COLO668 (cell line): ENCODE measurements at regions not wholly inside any gene's neighbourhood (a gene's known extent, or its start where the extent isn't known, plus 50 kb on each side); places are given as distances from the start of the nearest gene placed in this dataset.
"Not testable (repeated sequence)": the region's sequence is repeated elsewhere in the genome, so short reads cannot be mapped to it uniquely, and the experiment has no call there.

Experiments
- DNase-seq: peaks from one replicate; lab custom pipeline; 2025; ENCODE audit not compliant: unreplicated experiment; lab: John Stamatoyannopoulos, UW

DNA sequence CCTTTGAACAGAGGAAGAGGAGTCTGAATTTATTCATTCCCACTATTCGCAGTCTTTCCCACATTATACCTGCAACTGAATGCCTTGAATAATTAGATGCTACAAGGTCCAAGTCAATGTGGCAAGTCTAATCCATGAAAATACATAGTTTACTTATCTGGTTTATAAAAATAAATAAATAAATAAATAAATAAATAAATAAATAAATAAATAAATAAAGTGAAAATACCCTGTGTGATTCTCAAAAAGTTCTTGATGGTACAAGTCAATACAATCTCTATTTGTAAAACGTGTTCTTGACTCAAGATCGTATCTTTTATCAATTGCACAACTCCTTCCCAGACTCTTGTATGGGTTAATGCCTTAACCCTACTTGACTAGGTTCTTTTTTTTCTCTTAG lies 417.7 kb downstream of the ZWINT start:
- DNase-seq = no peak

DNA sequence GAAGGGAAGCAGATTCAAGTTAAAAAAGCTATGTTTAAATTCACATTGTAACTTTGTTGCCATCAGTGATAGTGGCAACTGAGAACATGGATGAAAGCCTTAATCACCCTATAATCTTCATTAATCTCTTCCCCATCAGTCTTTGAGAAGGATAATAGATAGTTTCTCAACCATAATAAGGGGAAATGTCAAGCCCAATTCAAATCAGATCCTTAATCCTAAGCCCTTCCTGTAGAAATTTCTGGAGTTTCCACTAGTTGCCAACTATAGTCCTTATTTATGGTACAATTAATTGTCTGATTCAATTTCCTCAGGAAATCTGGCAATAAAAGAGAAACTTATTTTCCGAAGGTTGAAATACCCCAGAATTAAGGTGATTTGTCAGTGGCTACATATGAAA lies 431.8 kb downstream of the ZWINT start:
- no peak for DNase-seq

DNA sequence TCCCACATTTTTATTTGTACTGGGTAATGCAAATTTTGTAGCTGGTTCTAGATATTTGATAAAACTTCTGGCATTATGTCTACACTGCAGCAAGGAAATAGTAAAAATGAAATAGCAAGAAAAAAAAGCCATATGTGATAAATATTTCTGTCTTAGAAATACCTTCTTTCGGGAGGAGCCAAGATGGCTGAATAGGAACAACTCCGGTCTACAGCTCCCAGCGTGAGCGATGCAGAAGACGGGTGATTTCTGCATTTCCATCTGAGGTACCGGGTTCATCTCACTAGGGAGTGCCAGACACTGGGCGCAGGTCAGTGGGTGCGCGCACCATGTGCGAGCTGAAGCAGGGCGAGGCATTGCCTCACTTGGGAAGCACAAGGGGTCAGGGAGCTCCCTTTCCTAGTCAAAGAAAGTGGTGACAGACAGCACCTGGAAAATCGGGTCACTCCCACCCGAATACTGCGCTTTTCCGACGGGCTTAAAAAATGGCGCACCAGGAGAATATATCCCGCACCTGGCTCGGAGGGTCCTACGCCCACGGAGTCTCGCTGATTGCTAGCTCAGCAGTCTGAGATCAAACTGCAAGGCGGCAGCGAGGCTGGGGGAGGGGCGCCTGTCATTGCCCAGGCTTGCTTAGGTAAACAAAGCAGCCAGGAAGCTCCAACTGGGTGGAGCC lies 461.4 kb downstream of the ZWINT start:
- not testable (repeated sequence) for DNase-seq

DNA sequence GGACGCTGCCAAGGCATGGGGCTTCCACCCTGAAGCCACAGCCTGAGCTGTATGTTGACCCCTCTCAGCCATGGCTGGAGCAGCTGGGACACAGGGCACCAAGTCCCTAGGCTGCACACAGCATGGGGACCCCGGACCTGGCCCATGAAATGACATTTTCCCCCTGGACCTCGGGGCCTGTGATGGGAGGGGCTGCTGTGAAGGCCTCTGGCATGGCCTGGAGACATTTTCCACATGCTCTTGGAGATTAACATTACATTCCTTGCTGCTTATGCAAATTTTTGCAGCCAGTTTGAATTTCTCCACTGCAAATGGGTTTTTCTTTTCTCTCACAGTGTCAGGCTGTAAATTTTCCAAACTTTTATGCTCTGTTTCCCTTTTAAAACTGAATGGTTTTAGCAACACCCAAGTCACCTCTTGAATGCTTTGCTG lies 463.6 kb downstream of the ZWINT start:
- no peak for DNase-seq

DNA sequence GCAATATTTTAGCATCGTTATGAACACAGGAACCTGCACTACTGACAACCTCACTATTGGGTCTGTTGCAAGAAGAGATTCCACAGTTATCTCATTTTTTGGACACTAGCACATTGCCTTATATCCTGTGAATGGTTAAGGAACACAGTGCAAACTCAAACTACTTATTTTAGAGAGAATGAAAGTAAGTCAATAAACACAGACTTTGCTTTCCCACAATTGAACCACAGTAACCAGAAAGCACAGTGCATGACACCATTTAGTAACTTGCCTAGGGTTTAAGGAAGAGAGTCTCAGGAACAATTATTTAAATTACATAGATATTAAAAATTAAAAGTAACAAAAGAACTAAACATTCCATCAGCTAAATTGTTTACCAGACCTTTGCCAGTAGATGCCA lies 468.8 kb downstream of the ZWINT start:
- no peak for DNase-seq

DNA sequence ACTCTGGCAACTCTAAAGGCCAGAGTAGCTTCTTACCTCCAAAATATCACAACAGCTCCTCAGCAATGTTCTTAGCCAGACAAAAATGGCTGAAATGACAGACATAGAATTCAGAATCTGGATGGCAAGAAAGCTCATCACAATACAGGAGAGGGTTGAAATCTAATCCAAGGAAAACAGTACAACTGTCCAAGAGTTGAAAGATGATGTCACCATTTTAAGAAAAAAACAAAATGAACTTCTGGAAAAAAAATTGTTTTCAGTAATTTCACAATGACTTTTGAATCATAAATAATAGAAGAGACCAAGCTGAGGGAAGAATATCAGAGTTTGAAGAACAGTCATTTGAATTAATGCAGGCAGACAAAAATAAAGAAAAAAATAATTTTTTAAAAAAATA lies 479.5 kb downstream of the ZWINT start:
- no peak for DNase-seq

DNA sequence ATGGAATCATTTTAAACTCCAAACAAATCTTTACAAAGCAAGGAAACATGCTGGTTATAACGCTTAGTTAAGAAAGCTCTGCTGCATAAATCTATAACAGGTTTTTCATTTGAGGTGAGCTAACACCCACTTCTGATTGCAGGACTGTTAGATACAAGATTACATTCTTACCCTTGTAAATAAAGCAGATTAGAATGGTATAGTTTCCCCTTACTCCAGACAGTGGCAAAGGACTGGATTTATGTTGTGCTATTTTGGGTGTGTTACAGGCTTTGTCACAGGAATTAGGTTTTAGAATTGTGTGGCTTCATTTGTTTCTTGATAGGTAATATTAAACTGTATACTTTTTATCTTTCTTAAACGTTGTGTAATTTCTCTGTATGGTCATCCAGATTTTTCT lies 487.6 kb downstream of the ZWINT start:
- no peak for DNase-seq

DNA sequence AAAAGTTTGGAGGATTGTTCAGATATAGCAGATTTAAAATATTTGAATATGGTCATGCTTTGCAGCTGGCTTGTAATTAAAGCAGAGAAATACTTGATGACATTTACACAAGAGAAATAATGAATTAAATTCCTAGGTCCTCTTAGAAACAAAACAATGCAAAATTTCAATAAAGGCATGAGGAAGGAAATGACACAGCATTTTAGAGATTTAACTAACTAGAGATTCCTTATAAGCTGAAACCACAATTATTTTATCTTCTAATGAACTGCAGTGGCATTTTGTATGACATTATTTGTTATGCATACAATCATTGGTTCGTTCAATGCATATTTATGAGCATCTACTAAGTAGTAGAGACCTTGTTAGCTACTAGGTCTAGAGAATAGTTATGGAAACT lies 490.9 kb downstream of the ZWINT start:
- no peak for DNase-seq

DNA sequence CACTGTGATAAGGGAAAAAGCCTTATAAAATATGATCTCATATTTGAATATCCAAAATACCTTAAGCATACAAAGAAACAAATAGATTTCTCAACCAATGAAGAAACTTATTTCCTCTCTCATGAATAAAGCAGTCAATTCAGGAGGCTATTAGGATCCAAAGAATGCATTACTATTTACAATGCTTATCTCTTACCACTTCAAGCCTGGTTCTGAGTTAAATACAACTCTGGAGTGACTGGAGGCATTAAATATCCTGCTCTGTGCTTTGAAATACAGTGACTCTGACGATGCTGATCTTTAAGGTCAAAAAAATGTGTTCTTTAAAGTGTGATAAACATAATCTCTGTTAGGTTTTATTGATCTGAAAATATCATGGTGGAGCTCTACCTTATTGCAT lies 493.2 kb downstream of the ZWINT start:
- no peak for DNase-seq

DNA sequence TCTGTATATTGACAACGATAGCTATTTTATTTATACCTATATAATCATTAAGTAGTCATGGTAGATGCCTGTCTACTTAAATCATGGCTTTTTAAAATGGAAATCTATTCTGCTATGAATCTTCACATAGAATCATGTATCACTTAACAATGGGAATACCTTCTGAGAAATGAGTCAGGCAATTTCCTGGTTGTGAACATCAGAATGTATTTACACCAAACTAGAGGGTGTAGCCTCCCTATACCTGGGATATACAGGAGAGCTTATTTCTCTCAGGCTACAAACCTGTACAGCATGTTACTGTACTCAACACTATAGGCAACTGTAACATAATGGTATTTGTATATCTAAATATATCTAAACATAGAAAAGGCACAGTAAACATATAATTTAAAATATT lies 502.3 kb downstream of the ZWINT start:
- DNase-seq = no peak

DNA sequence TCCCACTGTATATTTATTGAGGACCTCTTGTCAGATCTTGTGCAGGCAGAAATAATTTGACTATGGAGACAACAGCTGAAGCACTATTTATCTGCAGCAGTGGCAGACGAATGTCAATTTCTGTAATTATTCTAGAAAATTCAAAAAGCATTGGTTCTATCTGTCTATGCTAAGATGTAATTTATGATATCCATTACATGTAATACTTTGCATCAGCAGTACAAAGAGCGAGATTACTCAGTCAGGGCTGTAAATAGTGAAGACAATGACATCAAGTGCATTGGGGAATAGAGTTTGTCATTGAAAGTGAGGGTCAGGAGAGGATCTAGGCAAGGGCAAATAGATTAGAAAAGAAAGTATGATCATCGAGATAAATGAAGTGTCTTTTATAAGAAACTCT lies 508.2 kb downstream of the ZWINT start:
- DNase-seq = no peak

DNA sequence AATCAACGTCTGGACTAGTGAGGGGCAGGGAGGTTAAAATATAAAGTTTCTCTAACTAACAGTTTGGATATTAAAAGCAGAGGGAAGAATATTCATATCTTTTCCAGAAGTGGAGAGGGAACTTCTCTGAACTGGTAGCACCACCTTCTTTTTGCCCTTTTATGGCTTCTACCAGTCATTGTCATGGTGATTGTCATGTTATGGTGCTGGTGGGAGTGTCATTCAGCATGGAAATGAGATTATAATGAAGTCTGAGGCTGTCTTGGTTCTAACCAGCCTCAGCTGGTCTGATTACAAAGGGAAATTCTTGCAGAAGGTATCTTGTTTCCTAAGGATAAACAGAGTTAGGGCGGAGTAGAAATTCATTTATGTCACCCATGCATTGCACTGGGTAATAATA lies 523.8 kb downstream of the ZWINT start:
- DNase-seq = no peak

DNA sequence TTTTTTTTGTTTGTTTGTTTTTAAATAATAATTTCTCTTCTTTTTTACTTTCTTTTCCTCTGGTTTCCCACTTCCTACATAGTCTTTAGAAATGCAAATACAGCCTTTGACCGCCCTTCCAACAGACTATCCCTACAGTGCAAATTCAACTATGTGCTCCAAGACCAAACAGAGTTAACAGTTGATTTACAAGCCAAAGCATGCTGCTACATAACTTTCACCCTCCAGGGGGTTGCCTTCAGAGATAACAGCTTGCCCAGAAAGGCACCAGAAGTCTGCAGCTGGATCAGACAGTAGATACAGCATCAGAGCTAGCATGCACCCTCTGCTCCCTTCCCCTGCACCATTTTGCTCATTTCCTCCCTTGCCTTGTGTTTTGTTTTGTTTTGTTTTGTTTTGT lies 539.0 kb downstream of the ZWINT start:
- DNase-seq = no peak

DNA sequence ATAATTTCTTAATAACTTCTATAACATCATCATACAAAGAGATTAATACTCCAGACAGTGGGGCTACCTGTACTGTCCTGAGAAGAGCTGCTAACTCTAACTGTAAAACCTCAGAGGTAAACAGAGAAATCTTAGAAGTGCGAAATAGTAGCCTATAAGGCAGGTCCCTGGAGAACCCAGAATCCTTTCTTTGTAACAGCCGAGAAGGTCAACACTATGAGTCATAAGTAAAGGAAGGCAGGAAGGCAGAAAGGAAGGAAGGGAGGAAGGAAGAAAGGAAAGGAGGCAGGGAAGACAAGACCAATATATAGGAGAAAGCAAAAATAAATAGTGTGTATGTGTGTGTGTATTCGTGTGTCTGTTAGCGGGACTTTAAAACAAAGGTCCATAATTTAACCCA lies 540.6 kb downstream of the ZWINT start:
- no peak for DNase-seq

DNA sequence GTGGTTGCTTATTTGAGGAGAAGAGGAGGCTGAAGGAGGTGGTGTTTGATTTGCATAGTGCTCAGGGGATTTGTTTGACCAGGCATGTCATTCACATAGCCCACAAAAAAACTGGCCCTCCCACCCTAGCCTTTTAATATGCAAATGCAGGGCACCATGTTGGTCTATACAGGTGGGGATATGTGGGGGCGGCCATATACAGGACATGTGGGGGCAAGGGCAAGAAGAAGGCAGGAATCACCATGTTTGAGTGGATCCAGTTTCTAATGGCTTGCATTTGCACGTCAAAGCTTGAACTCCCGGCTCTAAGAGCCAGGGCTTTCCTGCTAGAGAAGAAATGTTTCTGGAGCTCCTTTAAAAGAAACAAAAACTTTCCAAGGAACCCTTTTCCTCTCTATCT lies 541.0 kb downstream of the ZWINT start:
- DNase-seq = no peak

DNA sequence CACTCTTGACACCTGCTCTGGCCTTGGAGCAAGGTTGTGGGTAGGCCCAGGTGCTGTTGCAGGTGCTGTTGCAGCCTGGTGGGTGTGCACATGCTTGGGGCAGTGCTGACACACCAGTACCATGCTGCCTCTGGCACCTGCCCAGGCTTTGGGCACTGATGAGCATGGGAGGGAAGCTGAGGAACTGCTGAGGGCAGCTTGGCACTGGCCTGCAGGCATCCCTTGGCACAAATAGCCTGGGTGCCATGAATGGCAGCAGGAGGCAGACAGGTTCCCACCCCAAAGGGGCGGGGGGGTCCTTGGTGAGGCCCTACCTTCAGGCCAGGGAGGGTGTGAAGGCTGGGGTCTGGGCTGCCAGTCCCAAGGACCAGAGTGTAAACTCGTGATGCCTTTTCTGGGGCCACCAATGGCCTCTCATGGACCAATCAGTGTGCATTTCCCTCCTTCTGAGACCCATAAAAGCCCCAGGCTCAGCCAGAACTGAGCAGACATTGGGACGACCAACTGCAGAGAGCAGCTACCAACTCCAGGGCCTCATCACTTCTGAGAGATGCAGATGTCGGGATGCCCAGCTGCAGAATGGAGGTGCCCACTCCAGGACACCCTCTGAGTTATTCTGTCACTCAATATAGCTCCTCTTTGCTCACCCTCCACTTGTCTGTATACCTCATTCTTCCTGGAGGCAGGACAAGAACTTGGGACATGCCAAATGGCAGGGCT lies 547.4 kb downstream of the ZWINT start:
- DNase-seq = no peak

DNA sequence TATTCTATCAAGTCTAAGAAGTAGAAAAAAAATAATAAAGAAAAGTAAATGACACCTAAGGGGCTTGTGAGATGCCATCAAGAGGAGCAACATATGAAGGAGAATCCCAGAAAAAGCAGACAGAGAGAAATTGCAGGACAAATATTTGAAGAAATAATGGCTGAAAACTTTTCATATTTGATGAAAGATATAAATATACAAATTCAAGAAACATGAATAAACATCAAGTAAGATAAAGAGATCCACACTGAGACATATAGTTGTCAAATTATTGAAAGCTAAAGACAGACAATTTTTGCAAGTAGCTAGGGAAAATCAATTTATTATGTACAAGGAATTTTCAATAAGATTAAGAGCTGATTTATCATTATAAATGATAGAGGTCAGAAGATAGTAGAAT lies 558.0 kb downstream of the ZWINT start:
- no peak for DNase-seq

DNA sequence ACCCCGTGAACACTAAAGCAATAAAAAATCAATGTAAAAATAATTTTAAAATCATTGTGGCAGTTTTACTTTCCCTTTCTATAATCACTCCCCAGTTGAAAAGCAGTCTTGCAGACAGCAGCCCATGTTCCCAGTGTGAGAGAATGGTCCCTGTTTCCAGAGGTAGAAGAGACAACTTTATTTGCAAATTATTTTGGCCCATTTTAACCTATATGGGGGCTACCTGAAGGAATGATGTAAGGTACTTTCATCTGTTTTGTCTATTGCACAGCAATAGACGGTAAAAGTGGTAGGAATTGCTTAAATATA lies 559.8 kb downstream of the ZWINT start:
- DNase-seq = no peak

DNA sequence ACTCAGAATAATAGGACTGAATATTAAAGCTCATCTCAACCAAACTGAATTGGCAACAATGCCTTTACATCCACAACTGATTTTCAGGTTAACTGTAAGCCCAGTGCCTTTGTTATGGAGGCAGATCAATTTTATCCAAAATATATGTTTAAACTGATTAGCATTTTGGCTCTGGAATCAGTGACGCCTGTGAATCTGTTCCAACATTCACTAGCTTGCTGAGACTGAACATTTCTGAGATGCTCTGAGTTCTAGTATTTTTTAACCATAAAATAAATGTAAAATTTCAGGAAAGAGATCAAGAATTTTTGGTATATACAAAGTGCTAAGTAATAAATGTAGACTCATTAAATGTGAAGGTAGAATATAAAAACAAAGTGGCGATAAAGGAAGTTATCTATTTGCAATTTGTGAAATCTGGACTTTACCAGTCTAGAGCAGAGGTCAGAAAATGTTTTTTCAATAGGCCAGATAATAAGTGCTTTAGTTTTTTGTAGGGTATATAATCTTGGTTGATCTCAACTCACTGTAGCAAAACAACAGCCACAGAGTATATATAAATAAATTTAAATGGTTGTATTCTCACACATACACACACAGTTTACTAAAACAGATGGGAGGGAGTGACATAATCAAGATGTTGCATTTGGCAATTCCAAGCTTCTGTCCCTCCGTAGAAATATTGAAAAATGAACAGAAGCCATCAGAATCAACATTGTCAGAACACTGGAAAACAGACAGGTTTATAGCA lies 560.3 kb downstream of the ZWINT start:
- no peak for DNase-seq

DNA sequence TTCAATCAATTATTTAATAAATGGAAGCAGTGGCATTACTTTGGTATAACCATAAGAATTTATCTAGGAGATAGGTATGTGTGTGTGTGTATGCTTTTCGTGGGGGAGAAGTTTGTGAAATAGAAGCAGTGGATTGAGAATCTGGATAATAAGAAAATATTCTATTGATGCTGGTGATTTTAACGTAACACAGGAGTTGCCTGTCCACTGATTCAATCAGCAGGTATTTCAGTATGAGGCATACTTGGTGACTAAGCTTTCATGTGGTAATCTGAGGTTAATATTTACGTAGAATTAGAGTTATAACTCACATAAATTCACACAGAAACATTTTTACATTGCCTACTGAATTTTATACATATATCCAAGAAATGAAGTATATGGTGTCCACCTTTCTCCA lies 568.0 kb downstream of the ZWINT start:
- DNase-seq = no peak

DNA sequence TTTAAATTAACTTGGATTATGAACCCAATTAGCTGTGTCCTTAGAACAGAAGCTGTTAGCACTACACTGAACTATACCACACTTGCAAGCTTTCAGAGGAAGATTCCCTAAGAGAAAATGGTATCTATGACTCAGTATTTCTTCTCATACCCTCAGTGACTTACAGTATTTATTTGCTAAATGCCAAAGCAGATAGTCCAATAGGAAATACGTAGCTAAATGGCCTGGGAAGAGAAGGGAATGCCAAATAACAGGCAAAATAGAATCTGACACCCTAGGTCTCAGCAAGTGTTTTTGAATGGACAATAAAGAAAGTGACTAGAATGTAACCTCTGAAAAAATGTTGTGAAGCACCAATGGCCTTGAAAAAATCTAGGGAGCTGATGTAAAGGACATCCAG lies 570.8 kb downstream of the ZWINT start:
- DNase-seq = not testable (repeated sequence)

DNA sequence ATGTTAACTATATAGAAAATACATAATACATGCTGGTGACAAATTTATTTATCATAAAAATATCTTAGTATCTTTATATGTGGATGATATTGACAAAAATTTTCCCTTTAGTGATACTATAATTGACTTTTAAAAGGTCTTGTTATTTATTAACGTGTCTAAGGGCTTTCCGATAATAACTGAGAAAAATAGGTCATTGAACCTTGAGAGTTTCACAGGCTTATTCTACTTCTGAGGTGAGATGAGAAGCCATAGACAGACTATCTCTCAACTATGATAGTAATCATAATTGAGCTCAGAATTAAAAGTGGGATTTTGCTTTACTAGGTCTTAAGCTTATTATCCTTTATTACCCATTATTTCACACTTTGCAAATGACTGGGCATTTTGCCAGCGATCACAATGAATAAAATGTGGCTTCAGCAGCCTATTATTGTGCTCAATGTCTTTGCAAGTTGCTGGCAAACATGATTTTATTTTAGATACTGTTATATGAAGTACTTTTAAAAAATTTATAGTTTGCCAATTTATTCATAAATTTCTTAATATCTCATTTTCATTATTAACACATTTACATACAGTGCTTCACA lies 574.5 kb downstream of the ZWINT start:
- DNase-seq = no peak
